VCaP (cell line): ENCODE measurements at regions not wholly inside any gene's neighbourhood (a gene's known extent, or its start where the extent isn't known, plus 50 kb on each side); places are given as distances from the start of the nearest gene placed in this dataset.

Experiments used
- H3K27ac ChIP-seq: fragments of 450-650 bp; 2 replicates; pipeline ENCODE4 v1.5.1; 2017
- TF ChIP-seq, protein P1 (sequence below): fragments of 450-650 bp; conservative IDR thresholded peaks from 2 replicates; pipeline ENCODE4 v1.5.1; 2017; ENCODE audit warnings: mild to moderate bottlenecking, moderate library complexity

GRCh38 chr4:11869191-11869870 lies 440.6 kb upstream of the HS3ST1 start:
- TF ChIP-seq, protein P1, sequence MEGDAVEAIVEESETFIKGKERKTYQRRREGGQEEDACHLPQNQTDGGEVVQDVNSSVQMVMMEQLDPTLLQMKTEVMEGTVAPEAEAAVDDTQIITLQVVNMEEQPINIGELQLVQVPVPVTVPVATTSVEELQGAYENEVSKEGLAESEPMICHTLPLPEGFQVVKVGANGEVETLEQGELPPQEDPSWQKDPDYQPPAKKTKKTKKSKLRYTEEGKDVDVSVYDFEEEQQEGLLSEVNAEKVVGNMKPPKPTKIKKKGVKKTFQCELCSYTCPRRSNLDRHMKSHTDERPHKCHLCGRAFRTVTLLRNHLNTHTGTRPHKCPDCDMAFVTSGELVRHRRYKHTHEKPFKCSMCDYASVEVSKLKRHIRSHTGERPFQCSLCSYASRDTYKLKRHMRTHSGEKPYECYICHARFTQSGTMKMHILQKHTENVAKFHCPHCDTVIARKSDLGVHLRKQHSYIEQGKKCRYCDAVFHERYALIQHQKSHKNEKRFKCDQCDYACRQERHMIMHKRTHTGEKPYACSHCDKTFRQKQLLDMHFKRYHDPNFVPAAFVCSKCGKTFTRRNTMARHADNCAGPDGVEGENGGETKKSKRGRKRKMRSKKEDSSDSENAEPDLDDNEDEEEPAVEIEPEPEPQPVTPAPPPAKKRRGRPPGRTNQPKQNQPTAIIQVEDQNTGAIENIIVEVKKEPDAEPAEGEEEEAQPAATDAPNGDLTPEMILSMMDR = no peak
- no peak overlapping the region for H3K27ac ChIP-seq

GRCh38 chr4:11866391-11866790 lies 437.7 kb upstream of the HS3ST1 start:
- TF ChIP-seq, protein P1 = no peak
- H3K27ac ChIP-seq = no peak overlapping the region

GRCh38 chr4:11860996-11861395 lies 432.3 kb upstream of the HS3ST1 start:
- TF ChIP-seq, protein P1 = no peak
- H3K27ac ChIP-seq = no peak overlapping the region

DNA sequence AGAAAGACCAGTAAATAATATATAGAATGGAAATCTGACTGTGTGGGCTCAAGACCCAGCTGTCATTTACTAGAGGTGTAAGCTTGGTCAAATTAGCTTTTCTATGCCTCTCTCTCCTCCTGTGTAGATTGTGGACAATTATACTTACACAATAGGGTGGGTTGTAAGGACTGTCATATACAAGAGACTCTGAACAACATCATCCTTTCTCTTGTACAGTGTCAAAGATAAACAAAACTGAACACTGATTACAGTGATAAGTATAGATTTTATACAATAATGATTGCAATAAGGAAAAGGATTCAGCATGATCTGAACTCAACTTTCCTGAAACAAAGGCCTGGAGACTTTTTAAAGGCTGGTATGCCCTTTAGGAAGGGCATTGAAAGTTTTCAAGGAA lies 429.2 kb upstream of the HS3ST1 start:
- no peak overlapping the region for H3K27ac ChIP-seq
- TF ChIP-seq, protein P1 = no peak

DNA sequence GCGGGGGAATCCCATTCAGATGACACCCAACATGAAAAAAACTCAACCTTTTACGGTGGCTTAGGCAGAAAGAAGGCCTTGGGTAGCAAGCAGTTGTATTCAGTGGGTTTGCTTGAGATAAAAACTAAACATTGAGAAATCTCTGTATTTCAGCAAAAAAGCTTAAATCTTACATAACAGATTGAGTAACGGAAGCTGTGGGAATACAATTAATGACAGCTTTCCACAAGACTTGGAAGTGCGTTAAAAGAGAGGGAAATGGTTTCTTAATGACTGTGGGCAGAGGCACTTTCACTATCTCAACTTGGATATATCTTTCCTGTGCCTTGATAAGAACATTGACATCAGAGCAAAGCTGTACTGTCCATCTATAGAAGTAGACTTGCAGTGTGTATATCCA lies 418.5 kb upstream of the HS3ST1 start:
- H3K27ac ChIP-seq = no peak overlapping the region
- TF ChIP-seq, protein P1 = no peak

DNA sequence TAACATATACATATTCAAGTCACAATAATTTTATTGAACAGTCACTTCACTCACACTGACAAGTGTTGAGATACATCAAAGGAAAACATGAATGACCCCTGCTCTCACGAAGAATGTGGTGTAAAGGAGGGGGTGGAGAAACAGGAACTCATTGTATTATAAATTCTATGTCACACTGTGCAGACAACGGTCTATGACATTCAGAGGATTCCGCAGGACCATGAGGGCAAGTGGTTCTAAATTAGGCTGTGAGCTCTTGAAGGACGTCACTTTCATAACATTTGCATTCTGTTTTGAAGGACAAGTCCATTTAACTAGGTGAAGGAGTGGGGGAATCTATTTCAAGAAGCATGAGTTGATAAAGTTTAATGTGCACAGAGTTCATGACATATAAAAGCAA lies 415.2 kb upstream of the HS3ST1 start:
- TF ChIP-seq, protein P1 = no peak
- no peak overlapping the region for H3K27ac ChIP-seq

GRCh38 chr4:11843340-11843739 lies 414.6 kb upstream of the HS3ST1 start:
- no peak overlapping the region for H3K27ac ChIP-seq
- TF ChIP-seq, protein P1 = no peak
